Esophagus muscularis mucosa (tissue), 4 donors: ENCODE measurements at regions not wholly inside any gene's neighbourhood (a gene's known extent, or its start where the extent isn't known, plus 50 kb on each side); places are given as distances from the start of the nearest gene placed in this dataset.

Source experiments
- DNase-seq: peaks from one replicate; pipeline ENCODE4 v3.0.0-alpha.2; 2017; ENCODE audit errors: extremely low spot score
- H3K27ac ChIP-seq, 4 donors: fragments of 200-600 bp; sonication (generic); replicated peaks in 1 of 4; 1 replicate in 3 of 4; 2 replicates in 1 of 4; pipeline ENCODE4 v1.5.1; 2016 to 2019; ENCODE audit warnings: mild to moderate bottlenecking in 1 of 4
- H3K27me3 ChIP-seq, 4 donors: fragments of 200-600 bp; sonication (generic); one replicate each; pipeline versions ENCODE4 v1.5.1 to v1.6.0; 2016 to 2019
- H3K36me3 ChIP-seq, 4 donors: fragments of 200-600 bp; sonication (generic); one replicate each; pipeline ENCODE4 v1.5.1; 2016 to 2019
- H3K4me1 ChIP-seq, 4 donors: fragments of 200-600 bp; sonication (generic); one replicate each; pipeline ENCODE4 v1.5.1; 2016 to 2019
- H3K4me3 ChIP-seq, 4 donors: fragments of 200-600 bp; sonication (generic); 1 replicate in 2 of 4; 2 replicates in 2 of 4; pipeline ENCODE4 v1.5.1; 2016 to 2019; ENCODE audit warnings: mild to moderate bottlenecking in 4 of 4, moderate library complexity in 1 of 4
- H3K9me3 ChIP-seq, 4 donors: fragments of 200-600 bp; sonication (generic); 1 replicate in 3 of 4; 2 replicates in 1 of 4; pipeline ENCODE4 v1.5.1; 2016 to 2019
- CTCF ChIP-seq, 3 experiments: fragments of 200-600 bp in 2 of 3; fragments of 450-650 bp in 1 of 3; sonication (generic) in 2 of 3; IDR thresholded peaks; one replicate each; pipeline ENCODE4 v1.5.1; 2017 to 2019; ENCODE audit warnings: antibody characterized with exemption in 3 of 3, mild to moderate bottlenecking in 2 of 3, moderate library complexity in 1 of 3
- EP300 ChIP-seq: sonication (generic); formaldehyde crosslinking; IDR thresholded peaks from one replicate; pipeline ENCODE4 v1.6.1; 2017; ENCODE audit warnings: antibody characterized with exemption
- POLR2A ChIP-seq: fragments of 450-650 bp; IDR thresholded peaks from one replicate; pipeline ENCODE4 v1.6.1; 2017; ENCODE audit warnings: antibody characterized with exemption, moderate library complexity, mild to moderate bottlenecking, low read depth
- POLR2AphosphoS5 ChIP-seq, 2 donors: sonication (generic); formaldehyde crosslinking; IDR thresholded peaks; one replicate each; pipeline ENCODE4 v1.6.1; 2017; ENCODE audit warnings: antibody characterized with exemption in 2 of 2
- WGBS: methylation state at CpG from one replicate; pipeline ENCODE4 v1.1.5; 2018; 5-methylcytosine and 5-hydroxymethylcytosine counted together
- intact Hi-C: fragments of 100-400 bp; cut with DNase I; formaldehyde crosslinking; loops from one replicate; pipeline ENCODE4 v1.15.1; 2023

- no peaks in the 10 kb centered on the region for H3K36me3 ChIP-seq
- H3K4me1 ChIP-seq, result no peaks in the 10 kb centered on the region
- TF ChIP-seq CTCF (IDR thresholded peaks at IDR 0.05) (no peak), EP300 (no peak), POLR2AphosphoS5 (IDR thresholded peaks at IDR 0.05) (no peak), POLR2A (no peak)
- no peak for DNase-seq
- intact Hi-C loops, result no loop called here
- H3K4me3 ChIP-seq, result no peak overlapping the region
- no peaks in the 10 kb centered on the region for H3K9me3 ChIP-seq
- no peak overlapping the region for H3K27ac ChIP-seq
- WGBS, result 89% methylated on average over 1 of the region's 1 CpG
- H3K27me3 ChIP-seq, result no peaks in the 10 kb centered on the region
Measured at GRCh38 chr2:180733330-180733729, 247.1 kb upstream of the UBE2E3 start.

- 94% methylated on average over 3 of the region's 3 CpGs for WGBS
- Histone ChIP-seq H3K36me3 (no peaks in the 10 kb centered on the region), H3K4me3 (no peak overlapping the region), H3K27ac (no peak overlapping the region), H3K9me3 (no peaks in the 10 kb centered on the region), H3K4me1 (no peaks in the 10 kb centered on the region), H3K27me3 (no peaks in the 10 kb centered on the region)
- intact Hi-C loops, result no loop called here
- TF ChIP-seq POLR2A (no peak), CTCF (IDR thresholded peaks at IDR 0.05) (no peak), POLR2AphosphoS5 (IDR thresholded peaks at IDR 0.05) (no peak), EP300 (no peak)
- DNase-seq, result no peak
Measured at GRCh38 chr2:180732337-180732736, 248.1 kb upstream of the UBE2E3 start.

- Histone ChIP-seq H3K36me3 (no peaks in the 10 kb centered on the region), H3K4me3 (no peak overlapping the region), H3K27ac (no peak overlapping the region), H3K9me3 (no peaks in the 10 kb centered on the region), H3K27me3 (no peaks in the 10 kb centered on the region), H3K4me1 (no peaks in the 10 kb centered on the region)
- WGBS, result 89% methylated on average over 2 of the region's 2 CpGs
- no peak for TF ChIP-seq CTCF (IDR thresholded peaks at IDR 0.05)
- no peak for TF ChIP-seq POLR2A
- no peak for TF ChIP-seq EP300
- no peak for TF ChIP-seq POLR2AphosphoS5 (IDR thresholded peaks at IDR 0.05)
- DNase-seq, result no peak
- intact Hi-C loops, result no loop called here
Measured at GRCh38 chr2:180730976-180731375, 249.4 kb upstream of the UBE2E3 start.

- no peaks in the 10 kb centered on the region for H3K36me3 ChIP-seq
- H3K9me3 ChIP-seq, result no peaks in the 10 kb centered on the region
- no peak overlapping the region for H3K4me3 ChIP-seq
- H3K27ac ChIP-seq, result no peak overlapping the region
- H3K27me3 ChIP-seq, result no peaks in the 10 kb centered on the region
- TF ChIP-seq POLR2AphosphoS5 (IDR thresholded peaks at IDR 0.05), result no peak
- no peak for TF ChIP-seq EP300
- no peak for TF ChIP-seq POLR2A
- no peak for TF ChIP-seq CTCF (IDR thresholded peaks at IDR 0.05)
- no peak for DNase-seq
- no peaks in the 10 kb centered on the region for H3K4me1 ChIP-seq
- WGBS, result 70% methylated on average over 2 of the region's 2 CpGs
- intact Hi-C loops, result no loop called here
Measured at GRCh38 chr2:180728928-180729559, 251.4 kb upstream of the UBE2E3 start.

- DNase-seq, result no peak
- intact Hi-C loops, result no loop called here
- WGBS, result 89% methylated on average over 3 of the region's 3 CpGs
- Histone ChIP-seq H3K27me3 (no peaks in the 10 kb centered on the region), H3K4me1 (no peaks in the 10 kb centered on the region), H3K36me3 (no peaks in the 10 kb centered on the region), H3K4me3 (no peak overlapping the region), H3K27ac (no peak overlapping the region), H3K9me3 (no peaks in the 10 kb centered on the region)
- no peak for TF ChIP-seq CTCF (IDR thresholded peaks at IDR 0.05)
Measured at GRCh38 chr2:180723712-180724111, 256.7 kb upstream of the UBE2E3 start.
